GM13976 (cell line): ENCODE measurements at regions not wholly inside any gene's neighbourhood (a gene's known extent, or its start where the extent isn't known, plus 50 kb on each side); places are given as distances from the start of the nearest gene placed in this dataset.
"Not testable (repeated sequence)": the region's sequence is repeated elsewhere in the genome, so short reads cannot be mapped to it uniquely, and the experiment has no call there.

Experiments
- DNase-seq: peaks from one replicate; pipeline ENCODE4 v3.0.0; 2012; ENCODE audit warnings: low spot score
- in situ Hi-C: fragments of 300-500 bp; cut with MboI; formaldehyde crosslinking; loops from one replicate; pipeline ENCODE4 v1.12.0; 2022; ENCODE audit warnings: low sequenced_read_pairs, mixed read lengths, inconsistent platforms; ENCODE audit not compliant: unreplicated experiment
- TF ChIP-seq, protein P1 (sequence below): IDR thresholded peaks from 2 replicates; pipeline ENCODE4 v1.5.1; 2012; ENCODE audit warnings: borderline replicate concordance, mild to moderate bottlenecking; ENCODE audit not compliant: insufficient read depth; ENCODE audit errors: extremely low read depth, missing control alignments, control extremely low read depth

- in situ Hi-C loops: no loop called here
- TF ChIP-seq, protein P1, sequence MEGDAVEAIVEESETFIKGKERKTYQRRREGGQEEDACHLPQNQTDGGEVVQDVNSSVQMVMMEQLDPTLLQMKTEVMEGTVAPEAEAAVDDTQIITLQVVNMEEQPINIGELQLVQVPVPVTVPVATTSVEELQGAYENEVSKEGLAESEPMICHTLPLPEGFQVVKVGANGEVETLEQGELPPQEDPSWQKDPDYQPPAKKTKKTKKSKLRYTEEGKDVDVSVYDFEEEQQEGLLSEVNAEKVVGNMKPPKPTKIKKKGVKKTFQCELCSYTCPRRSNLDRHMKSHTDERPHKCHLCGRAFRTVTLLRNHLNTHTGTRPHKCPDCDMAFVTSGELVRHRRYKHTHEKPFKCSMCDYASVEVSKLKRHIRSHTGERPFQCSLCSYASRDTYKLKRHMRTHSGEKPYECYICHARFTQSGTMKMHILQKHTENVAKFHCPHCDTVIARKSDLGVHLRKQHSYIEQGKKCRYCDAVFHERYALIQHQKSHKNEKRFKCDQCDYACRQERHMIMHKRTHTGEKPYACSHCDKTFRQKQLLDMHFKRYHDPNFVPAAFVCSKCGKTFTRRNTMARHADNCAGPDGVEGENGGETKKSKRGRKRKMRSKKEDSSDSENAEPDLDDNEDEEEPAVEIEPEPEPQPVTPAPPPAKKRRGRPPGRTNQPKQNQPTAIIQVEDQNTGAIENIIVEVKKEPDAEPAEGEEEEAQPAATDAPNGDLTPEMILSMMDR: no peak
- DNase-seq: no peak
Measured at GRCh38 chr10:33657154-33657908, 322.9 kb upstream of the NRP1 start.

- in situ Hi-C loops: no loop called here
- TF ChIP-seq, protein P1: no peak
- no peak for DNase-seq
Measured at GRCh38 chr10:33655921-33656320, 321.5 kb upstream of the NRP1 start.

GRCh38 chr10:33655165-33655815, 320.8 kb upstream of the NRP1 start:
- TF ChIP-seq, protein P1: no peak

GRCh38 chr10:33653584-33654367, 319.3 kb upstream of the NRP1 start:
- TF ChIP-seq, protein P1: no peak
- no peak for DNase-seq
- in situ Hi-C loops: no loop called here

More at GRCh38 chr10:33655165-33655815, 320.8 kb upstream of the NRP1 start:
- DNase-seq: no peak
- in situ Hi-C loops: no loop called here

GRCh38 chr10:33652870-33653269, 318.4 kb upstream of the NRP1 start:
- in situ Hi-C loops: no loop called here
- TF ChIP-seq, protein P1: no peak
- DNase-seq: no peak

DNA sequence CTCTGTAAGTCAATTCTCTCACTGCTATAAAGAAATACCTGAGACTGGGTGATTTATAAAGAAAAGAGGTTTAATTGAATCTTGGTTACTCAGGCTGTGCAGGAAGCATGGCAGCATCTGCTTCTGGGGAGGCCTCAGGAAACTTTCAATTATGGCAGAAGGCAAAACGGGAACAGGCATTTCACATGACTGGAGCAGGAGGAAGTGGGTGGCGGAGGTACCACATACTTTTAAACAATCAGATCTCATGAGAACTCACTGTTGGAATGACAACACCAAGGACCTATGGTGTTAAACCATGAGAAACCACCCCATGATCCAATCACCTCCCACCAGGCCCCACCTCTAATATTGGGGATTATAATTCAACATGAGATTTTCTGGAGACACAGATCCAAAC, 315.7 kb upstream of the NRP1 start:
- in situ Hi-C loops, DNase-seq: not testable (repeated sequence)
